NCI-H526 treated with DMSO at 0.1 percent for 48 hours (cell line): ENCODE measurements at regions not wholly inside any gene's neighbourhood (a gene's known extent, or its start where the extent isn't known, plus 50 kb on each side); places are given as distances from the start of the nearest gene placed in this dataset.
"Not testable (repeated sequence)": the region's sequence is repeated elsewhere in the genome, so short reads cannot be mapped to it uniquely, and the experiment has no call there.

Experiments used
- DNase-seq: peaks from one replicate; lab custom pipeline; 2025; lab: John Stamatoyannopoulos, UW

GRCh38 chrX:113906168-113906567, 677.7 kb upstream of the HTR2C start:
- DNase-seq: no peak

GRCh38 chrX:113892891-113893290, 691.0 kb upstream of the HTR2C start:
- no peak for DNase-seq

- DNase-seq: no peak
Measured at GRCh38 chrX:113892401-113892800, 691.5 kb upstream of the HTR2C start.

GRCh38 chrX:113873056-113873455, 710.8 kb upstream of the HTR2C start:
- no peak for DNase-seq

- no peak for DNase-seq
Measured at GRCh38 chrX:113868711-113869110, 715.2 kb upstream of the HTR2C start.

GRCh38 chrX:113868177-113868576, 715.7 kb upstream of the HTR2C start:
- DNase-seq: no peak

GRCh38 chrX:113849408-113849807, 734.5 kb upstream of the HTR2C start:
- no peak for DNase-seq

- DNase-seq: no peak
Measured at GRCh38 chrX:113833096-113834055, 750.5 kb upstream of the HTR2C start.

GRCh38 chrX:113828470-113828869, 755.4 kb upstream of the HTR2C start:
- no peak for DNase-seq

- DNase-seq: no peak
Measured at GRCh38 chrX:113818346-113818745, 765.5 kb upstream of the HTR2C start.

- DNase-seq: no peak
Measured at GRCh38 chrX:113804819-113805218, 779.1 kb upstream of the HTR2C start.

- DNase-seq: no peak
Measured at GRCh38 chrX:113804291-113804690, 779.6 kb upstream of the HTR2C start.

GRCh38 chrX:113802837-113803236, 781.0 kb upstream of the HTR2C start:
- no peak for DNase-seq

- DNase-seq: no peak
Measured at GRCh38 chrX:113800955-113801354, 782.9 kb upstream of the HTR2C start.

GRCh38 chrX:113793563-113793962, 790.3 kb upstream of the HTR2C start:
- DNase-seq: no peak

- DNase-seq: no peak
Measured at GRCh38 chrX:113790987-113791386, 792.9 kb upstream of the HTR2C start.

- not testable (repeated sequence) for DNase-seq
Measured at GRCh38 chrX:113784754-113785153, 799.1 kb upstream of the HTR2C start.

- no peak for DNase-seq
Measured at GRCh38 chrX:113770806-113771205, 813.1 kb upstream of the HTR2C start.

- no peak for DNase-seq
Measured at GRCh38 chrX:113770071-113770470, 813.8 kb upstream of the HTR2C start.

GRCh38 chrX:113759422-113759821, 824.5 kb upstream of the HTR2C start:
- no peak for DNase-seq

- no peak for DNase-seq
Measured at GRCh38 chrX:113747274-113747973, 836.5 kb upstream of the HTR2C start.

GRCh38 chrX:113743069-113743468, 840.8 kb upstream of the HTR2C start:
- DNase-seq: no peak

- DNase-seq: no peak
Measured at GRCh38 chrX:113741744-113742143, 842.1 kb upstream of the HTR2C start.
